ENCODE measurements at regions not wholly inside any gene's neighbourhood (a gene's known extent, or its start where the extent isn't known, plus 50 kb on each side); places are given as distances from the start of the nearest gene placed in this dataset.

DNA sequence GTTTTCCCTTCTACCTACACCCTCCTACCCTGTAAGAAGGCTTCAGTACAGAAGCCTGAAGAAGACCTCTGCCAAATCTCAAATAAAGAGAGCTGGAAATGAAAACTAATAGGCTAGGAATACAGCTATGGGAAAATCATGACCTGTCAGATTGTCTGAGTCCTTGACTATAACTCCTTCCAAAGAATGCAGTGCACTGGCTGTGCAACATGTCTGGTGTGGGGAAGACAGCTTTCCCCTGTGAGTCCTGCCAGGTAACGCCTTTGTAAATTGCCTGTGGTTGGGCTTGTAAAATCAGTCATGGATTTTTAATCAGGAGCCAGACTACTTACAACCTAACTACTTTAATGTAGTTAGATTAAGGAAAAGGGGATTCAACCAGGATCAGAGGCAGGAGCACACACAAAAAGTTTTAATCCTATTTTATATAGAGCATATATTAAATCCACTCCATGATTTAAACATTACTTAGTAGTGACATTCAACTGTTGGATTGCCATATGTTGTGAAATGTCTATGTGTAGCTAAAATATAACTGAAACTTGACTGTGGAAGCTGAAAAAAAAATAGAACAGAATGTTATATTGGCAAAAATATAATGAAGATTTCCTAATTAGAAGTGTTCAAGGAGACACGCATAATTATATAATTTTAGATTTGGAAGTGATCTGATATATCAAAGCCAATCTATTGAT is 1667.8 kb downstream of the KCNT2 start:
- DNase-seq (ENCODE audit: insufficient read length, low spot score) (no peak), FAIRE-seq (no peak)
- TF ChIP-seq POLR2AphosphoS5 (IDR thresholded peaks at IDR 0.05; ENCODE audit: low read depth, low read length) (no peak), TAF1 (IDR thresholded peaks at IDR 0.05; ENCODE audit: low read depth, low read length) (no peak), PAX5 (IDR thresholded peaks at IDR 0.05; ENCODE audit: insufficient read depth, low read length, severe bottlenecking) (no peak), SPI1 (IDR thresholded peaks at IDR 0.05; ENCODE audit: low read depth, low read length) (no peak), POU2F2 (IDR thresholded peaks at IDR 0.05; ENCODE audit: low read depth, low read length) (no peak), POLR2A (IDR thresholded peaks at IDR 0.05; ENCODE audit: low read depth, low read length) (no peak)

DNA sequence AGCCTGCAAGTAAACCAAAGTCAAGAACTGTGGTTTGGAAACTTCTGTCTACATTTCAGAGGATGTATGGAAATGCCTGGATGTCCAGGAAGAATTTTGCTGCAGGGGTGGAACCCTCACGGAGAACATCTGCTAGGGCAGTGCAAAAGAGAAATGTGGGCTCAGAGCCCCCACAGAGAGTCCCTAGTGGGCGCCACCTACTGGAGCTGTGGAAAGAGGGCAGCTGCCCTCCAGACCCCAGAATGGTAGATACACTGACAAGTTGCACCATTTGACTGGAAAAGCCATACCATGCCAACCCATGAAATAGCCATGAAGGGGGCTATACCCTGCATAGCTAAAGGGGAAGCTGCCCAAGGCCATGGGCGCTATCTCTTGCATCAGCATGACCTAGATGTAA is 1672.4 kb downstream of the KCNT2 start:
- TF ChIP-seq POU2F2 (IDR thresholded peaks at IDR 0.05; ENCODE audit: low read depth, low read length) (no peak), POLR2AphosphoS5 (IDR thresholded peaks at IDR 0.05; ENCODE audit: low read depth, low read length) (no peak), PAX5 (IDR thresholded peaks at IDR 0.05; ENCODE audit: insufficient read depth, low read length, severe bottlenecking) (no peak), SPI1 (IDR thresholded peaks at IDR 0.05; ENCODE audit: low read depth, low read length) (no peak)
- FAIRE-seq (no peak), DNase-seq (ENCODE audit: insufficient read length, low spot score) (no peak)

- DNase-seq (ENCODE audit: insufficient read length, low spot score) = no peak
- no peak for FAIRE-seq
Measured at GRCh38 chr1:194931166-194931565, 1677.1 kb downstream of the KCNT2 start.

GRCh38 chr1:194930132-194930531 is 1678.1 kb downstream of the KCNT2 start:
- DNase-seq (ENCODE audit: insufficient read length, low spot score) (no peak), FAIRE-seq (no peak)
- TF ChIP-seq POLR2A (IDR thresholded peaks at IDR 0.05; ENCODE audit: low read depth, low read length) = no peak
- no peak for TF ChIP-seq POLR2AphosphoS5 (IDR thresholded peaks at IDR 0.05; ENCODE audit: low read depth, low read length)
- no peak for TF ChIP-seq PAX5 (IDR thresholded peaks at IDR 0.05; ENCODE audit: insufficient read depth, low read length, severe bottlenecking)
- TF ChIP-seq TAF1 (IDR thresholded peaks at IDR 0.05; ENCODE audit: low read depth, low read length) = no peak
- TF ChIP-seq SPI1 (IDR thresholded peaks at IDR 0.05; ENCODE audit: low read depth, low read length) = no peak
- TF ChIP-seq POU2F2 (IDR thresholded peaks at IDR 0.05; ENCODE audit: low read depth, low read length) = no peak

More at GRCh38 chr1:194931166-194931565, 1677.1 kb downstream of the KCNT2 start:
- TF ChIP-seq POLR2AphosphoS5 (IDR thresholded peaks at IDR 0.05; ENCODE audit: low read depth, low read length) = no peak
- TF ChIP-seq PAX5 (IDR thresholded peaks at IDR 0.05; ENCODE audit: insufficient read depth, low read length, severe bottlenecking) = no peak
- TF ChIP-seq POLR2A (IDR thresholded peaks at IDR 0.05; ENCODE audit: low read depth, low read length) = no peak
- TF ChIP-seq SPI1 (IDR thresholded peaks at IDR 0.05; ENCODE audit: low read depth, low read length) = no peak
- no peak for TF ChIP-seq TAF1 (IDR thresholded peaks at IDR 0.05; ENCODE audit: low read depth, low read length)
- TF ChIP-seq POU2F2 (IDR thresholded peaks at IDR 0.05; ENCODE audit: low read depth, low read length) = no peak

DNA sequence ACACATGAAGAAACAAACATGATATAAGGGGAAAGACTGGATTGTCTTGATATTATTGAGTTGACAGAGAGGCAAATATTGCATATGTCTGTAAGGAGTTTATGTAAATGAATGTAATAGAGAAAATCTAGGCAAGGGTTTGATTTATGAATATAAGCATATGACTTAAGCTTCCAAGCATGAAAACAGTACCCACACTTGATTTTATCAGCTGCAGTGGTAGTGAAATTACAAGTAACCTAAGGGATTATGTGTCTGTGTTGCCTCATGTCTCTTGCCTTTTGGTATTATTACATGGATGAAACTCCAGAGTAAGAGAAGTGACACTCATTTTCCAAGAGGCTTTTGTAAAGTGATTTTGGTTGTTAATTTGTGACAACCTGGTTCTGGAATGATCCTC is 1678.9 kb downstream of the KCNT2 start:
- DNase-seq (ENCODE audit: insufficient read length, low spot score) (no peak), FAIRE-seq (no peak)
- TF ChIP-seq POLR2A (IDR thresholded peaks at IDR 0.05; ENCODE audit: low read depth, low read length) = no peak
- TF ChIP-seq TAF1 (IDR thresholded peaks at IDR 0.05; ENCODE audit: low read depth, low read length) = no peak
- no peak for TF ChIP-seq PAX5 (IDR thresholded peaks at IDR 0.05; ENCODE audit: insufficient read depth, low read length, severe bottlenecking)
- TF ChIP-seq POU2F2 (IDR thresholded peaks at IDR 0.05; ENCODE audit: low read depth, low read length) = no peak
- no peak for TF ChIP-seq POLR2AphosphoS5 (IDR thresholded peaks at IDR 0.05; ENCODE audit: low read depth, low read length)
- no peak for TF ChIP-seq SPI1 (IDR thresholded peaks at IDR 0.05; ENCODE audit: low read depth, low read length)

DNA sequence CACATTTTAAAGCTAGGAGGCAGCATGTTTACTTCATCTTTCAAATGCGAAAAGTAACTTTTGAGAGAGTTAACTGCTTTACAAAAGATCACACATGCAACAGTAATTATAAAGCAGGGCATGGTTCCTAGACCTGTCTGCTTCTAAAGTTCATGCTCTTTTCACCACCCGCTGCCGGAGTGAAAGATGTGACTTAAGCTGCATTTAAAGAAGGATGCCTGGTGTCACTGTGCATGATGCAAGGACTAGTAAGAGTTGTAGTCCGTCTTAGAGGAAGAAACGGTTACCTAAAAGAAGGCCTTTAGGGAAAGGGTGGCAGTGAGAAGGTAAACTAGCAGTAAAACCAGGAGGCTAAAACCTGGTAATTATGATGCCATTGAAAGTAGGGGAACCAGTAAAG is 1689.1 kb downstream of the KCNT2 start:
- TF ChIP-seq POU2F2 (IDR thresholded peaks at IDR 0.05; ENCODE audit: low read depth, low read length) = no peak
- TF ChIP-seq POLR2AphosphoS5 (IDR thresholded peaks at IDR 0.05; ENCODE audit: low read depth, low read length) = no peak
- no peak for FAIRE-seq
- no peak for DNase-seq (ENCODE audit: insufficient read length, low spot score)

GRCh38 chr1:194917769-194918168 is 1690.5 kb downstream of the KCNT2 start:
- no peak for TF ChIP-seq POLR2A (IDR thresholded peaks at IDR 0.05; ENCODE audit: low read depth, low read length)
- no peak for TF ChIP-seq POLR2AphosphoS5 (IDR thresholded peaks at IDR 0.05; ENCODE audit: low read depth, low read length)
- no peak for TF ChIP-seq PAX5 (IDR thresholded peaks at IDR 0.05; ENCODE audit: insufficient read depth, low read length, severe bottlenecking)
- no peak for TF ChIP-seq POU2F2 (IDR thresholded peaks at IDR 0.05; ENCODE audit: low read depth, low read length)
- TF ChIP-seq TAF1 (IDR thresholded peaks at IDR 0.05; ENCODE audit: low read depth, low read length) = no peak
- no peak for TF ChIP-seq SPI1 (IDR thresholded peaks at IDR 0.05; ENCODE audit: low read depth, low read length)
- DNase-seq (ENCODE audit: insufficient read length, low spot score) (no peak), FAIRE-seq (no peak)

DNA sequence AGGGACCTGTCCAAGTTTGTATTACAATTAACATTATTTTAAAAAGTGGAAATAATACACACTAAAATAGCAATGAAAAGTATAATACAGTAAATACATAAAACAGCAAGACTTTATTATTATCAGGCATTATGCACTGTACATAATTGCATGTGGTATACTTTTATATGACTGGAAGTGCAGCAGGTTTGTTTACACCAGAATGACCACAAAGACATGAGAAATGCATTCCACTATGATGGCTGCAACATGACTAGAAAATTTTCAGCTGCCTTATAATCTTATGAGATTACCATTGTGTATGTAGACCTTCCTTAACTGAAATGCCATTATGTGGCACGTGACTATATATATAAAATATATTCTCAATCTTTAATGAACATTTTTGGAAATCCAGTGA is 1699.6 kb downstream of the KCNT2 start:
- no peak for FAIRE-seq
- DNase-seq (ENCODE audit: insufficient read length, low spot score) = no peak
- TF ChIP-seq POLR2A (IDR thresholded peaks at IDR 0.05; ENCODE audit: low read depth, low read length) (no peak), PAX5 (IDR thresholded peaks at IDR 0.05; ENCODE audit: insufficient read depth, low read length, severe bottlenecking) (no peak), TAF1 (IDR thresholded peaks at IDR 0.05; ENCODE audit: low read depth, low read length) (no peak), POLR2AphosphoS5 (IDR thresholded peaks at IDR 0.05; ENCODE audit: low read depth, low read length) (no peak)

DNA sequence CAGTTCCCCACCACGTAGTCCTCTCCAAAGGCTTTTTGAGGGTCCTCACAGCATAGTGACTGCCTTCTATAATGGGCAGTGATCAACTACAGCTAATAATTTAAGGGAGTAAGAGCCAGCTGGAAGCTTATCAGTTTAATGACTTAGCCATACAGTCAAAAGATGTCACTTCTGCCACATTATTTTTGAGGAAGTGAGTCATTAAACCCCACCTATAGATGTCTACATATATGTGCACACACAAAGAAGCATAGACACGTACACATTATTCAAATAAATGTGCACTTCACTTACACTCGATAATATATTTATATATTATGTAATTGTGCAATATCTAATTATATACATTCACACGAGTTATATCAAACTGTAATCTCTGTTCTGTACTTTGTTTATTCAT is 1704.7 kb downstream of the KCNT2 start:
- DNase-seq (ENCODE audit: insufficient read length, low spot score) (no peak), FAIRE-seq (no peak)
- peak; percentile 53 for TF ChIP-seq SPI1 (IDR thresholded peaks at IDR 0.05; ENCODE audit: low read depth, low read length)
- TF ChIP-seq POU2F2 (IDR thresholded peaks at IDR 0.05; ENCODE audit: low read depth, low read length) = no peak

- FAIRE-seq (no peak), DNase-seq (ENCODE audit: insufficient read length, low spot score) (no peak)
- TF ChIP-seq SPI1 (IDR thresholded peaks at IDR 0.05; ENCODE audit: low read depth, low read length) = no peak
- TF ChIP-seq PAX5 (IDR thresholded peaks at IDR 0.05; ENCODE audit: insufficient read depth, low read length, severe bottlenecking) = no peak
- TF ChIP-seq POLR2A (IDR thresholded peaks at IDR 0.05; ENCODE audit: low read depth, low read length) = no peak
- no peak for TF ChIP-seq POLR2AphosphoS5 (IDR thresholded peaks at IDR 0.05; ENCODE audit: low read depth, low read length)
- no peak for TF ChIP-seq POU2F2 (IDR thresholded peaks at IDR 0.05; ENCODE audit: low read depth, low read length)
- no peak for TF ChIP-seq TAF1 (IDR thresholded peaks at IDR 0.05; ENCODE audit: low read depth, low read length)
Measured at GRCh38 chr1:194889310-194889709, 1702.9 kb upstream of the B3GALT2 start.
